HCT116 (cell line): ENCODE measurements at regions not wholly inside any gene's neighbourhood (a gene's known extent, or its start where the extent isn't known, plus 50 kb on each side); places are given as distances from the start of the nearest gene placed in this dataset.

ENCODE experiments used
- ATAC-seq: fragments of 200-7000 bp; cut with Tn5 transposase; 2 replicates; pipeline ENCODE4 v1.9.1; 2020; ENCODE audit warnings: mild to moderate bottlenecking, moderate library complexity
- BruUV-seq: library from RNA; stranded (reverse); fragments of 400-500 nt; replicated peaks from 2 replicates; lab custom pipeline; 2021; lab: Mats Ljungman, UMichigan
- CTCF ChIA-PET: fragments of 300-600 bp; sonication (Branson Sonifier 250); formaldehyde crosslinking; loops from one replicate; lab custom pipeline; 2021; ENCODE audit warnings: antibody characterized with exemption; lab: Charles Lee
- POLR2A ChIA-PET: fragments of 300-600, 350-600 bp; sonication (Branson Sonifier 250); formaldehyde crosslinking; loops from one replicate; lab custom pipeline; 2021; ENCODE audit warnings: antibody characterized with exemption; lab: Charles Lee
- RAD21 ChIA-PET, 2 experiments: fragments of 300-600 bp; sonication (Branson Sonifier 250); formaldehyde crosslinking; loops; one replicate each; lab custom pipeline; 2023; ENCODE audit warnings: low total read pairs in 2 of 2; ENCODE audit not compliant: uncharacterized antibody in 2 of 2, unreplicated experiment in 2 of 2, low non-redundant PET in 1 of 2; lab: Charles Lee
- DNase-seq: peaks from one replicate; pipeline ENCODE4 v3.0.0-alpha.2; 2010; ENCODE audit warnings: low read depth, low spot score
- H2AFZ ChIP-seq: fragments of 200-600 bp; shearing (Covaris generic), sonication (generic); 2 replicates; pipeline ENCODE4 v1.6.1; 2017; ENCODE audit warnings: low read depth, mixed run types, mixed read lengths, antibody characterized with exemption, low read length; ENCODE audit not compliant: poor library complexity, severe bottlenecking
- H3K27ac ChIP-seq: 2 replicates; pipeline ENCODE4 v1.5.1; 2012; ENCODE audit warnings: low read depth, low read length
- H3K27me3 ChIP-seq: fragments of 200-600 bp; sonication (generic); 2 replicates; pipeline ENCODE4 v1.6.1; 2016; ENCODE audit warnings: mixed run types, low read length, mixed read lengths; ENCODE audit not compliant: insufficient read depth
- H3K36me3 ChIP-seq, 2 experiments: fragments of 200-500 bp in 1 of 2; fragments of 200-600 bp in 1 of 2; sonication (Bioruptor generic) in 1 of 2; sonication (generic) in 1 of 2; 2 replicates each; pipeline versions ENCODE4 v1.5.1 to v1.6.1; 2014 to 2016; ENCODE audit warnings: low read length in 2 of 2, inconsistent platforms in 1 of 2, mixed read lengths in 1 of 2, mixed run types in 1 of 2; ENCODE audit not compliant: insufficient read depth in 2 of 2, control insufficient read depth in 1 of 2
- H3K4me1 ChIP-seq, 2 experiments: fragments of 200-600 bp in 1 of 2; sonication (generic) in 1 of 2; 2 replicates each; pipeline versions ENCODE4 v1.5.1 to v1.6.1; 2012 to 2017; ENCODE audit warnings: low read length in 2 of 2, inconsistent platforms in 1 of 2, mild to moderate bottlenecking in 1 of 2, mixed read lengths in 1 of 2, mixed run types in 1 of 2, moderate library complexity in 1 of 2; ENCODE audit not compliant: insufficient read depth in 2 of 2, control insufficient read depth in 1 of 2
- H3K4me2 ChIP-seq: fragments of 200-600 bp; sonication (generic); 2 replicates; pipeline ENCODE4 v1.6.1; 2017; ENCODE audit warnings: mixed run types, low read length, mixed read lengths
- H3K4me3 ChIP-seq, 2 experiments: fragments of 200-600 bp in 1 of 2; sonication (generic) in 1 of 2; replicated peaks in 1 of 2; 2 replicates each; pipeline ENCODE4 v1.5.1; 2011 to 2016; ENCODE audit warnings: low read length in 2 of 2, control low read depth in 1 of 2, low read depth in 1 of 2, mild to moderate bottlenecking in 1 of 2, mixed read lengths in 1 of 2, mixed run types in 1 of 2
- H3K79me2 ChIP-seq: fragments of 200-600 bp; sonication (generic); 2 replicates; pipeline ENCODE4 v1.6.1; 2017; ENCODE audit warnings: mild to moderate bottlenecking, mixed run types, low read length, moderate library complexity, mixed read lengths; ENCODE audit not compliant: insufficient read depth
- H3K9ac ChIP-seq: fragments of 200-600 bp; sonication (generic); 2 replicates; pipeline ENCODE4 v1.6.1; 2016; ENCODE audit warnings: low read length, mixed read lengths
- H3K9me2 ChIP-seq: fragments of 200-600 bp; sonication (generic), shearing (Covaris generic); 2 replicates; pipeline ENCODE4 v1.6.1; 2017; ENCODE audit warnings: mixed run types, mild to moderate bottlenecking, moderate library complexity; ENCODE audit not compliant: insufficient read depth
- H3K9me3 ChIP-seq, 2 experiments: fragments of 200-500 bp in 1 of 2; fragments of 200-600 bp in 1 of 2; sonication (Bioruptor generic) in 1 of 2; sonication (generic) in 1 of 2; 2 replicates each; pipeline ENCODE4 v1.6.1; 2014 to 2017; ENCODE audit warnings: low read length in 2 of 2, mixed read lengths in 2 of 2, inconsistent platforms in 1 of 2, low read depth in 1 of 2, mild to moderate bottlenecking in 1 of 2, mixed run types in 1 of 2, moderate library complexity in 1 of 2; ENCODE audit not compliant: control insufficient read depth in 1 of 2, insufficient read depth in 1 of 2
- H4K20me1 ChIP-seq: fragments of 200-600 bp; sonication (generic), shearing (Covaris generic); 2 replicates; pipeline ENCODE4 v1.6.1; 2017; ENCODE audit warnings: mixed run types, mild to moderate bottlenecking, moderate library complexity; ENCODE audit not compliant: insufficient read depth
- CTCF ChIP-seq, 3 experiments: fragments of 200-600 bp in 1 of 3; sonication (generic) in 1 of 3; IDR thresholded peaks in 2 of 3; conservative IDR thresholded peaks in 1 of 3; 2 replicates each; pipeline ENCODE4 v1.5.1; 2012 to 2017; ENCODE audit warnings: low read depth in 2 of 3, low read length in 2 of 3, antibody characterized with exemption in 1 of 3, borderline replicate concordance in 1 of 3, control low read depth in 1 of 3, mild to moderate bottlenecking in 1 of 3, mixed read lengths in 1 of 3, mixed run types in 1 of 3, moderate library complexity in 1 of 3; ENCODE audit not compliant: insufficient read depth in 1 of 3
- RAD21 ChIP-seq: IDR thresholded peaks from 2 replicates; pipeline ENCODE4 v1.6.1; 2012; ENCODE audit warnings: low read depth, mild to moderate bottlenecking
- SIN3A ChIP-seq: IDR thresholded peaks from 2 replicates; pipeline ENCODE4 v1.6.1; 2012; ENCODE audit warnings: low read depth
- SP1 ChIP-seq: IDR thresholded peaks from 2 replicates; pipeline ENCODE4 v1.6.1; 2012; ENCODE audit warnings: low read depth
- intact Hi-C: fragments of 100-400 bp; cut with micrococcal nuclease; formaldehyde crosslinking; loops from 2 replicates; pipeline ENCODE4 v1.10.0; 2022

DNA sequence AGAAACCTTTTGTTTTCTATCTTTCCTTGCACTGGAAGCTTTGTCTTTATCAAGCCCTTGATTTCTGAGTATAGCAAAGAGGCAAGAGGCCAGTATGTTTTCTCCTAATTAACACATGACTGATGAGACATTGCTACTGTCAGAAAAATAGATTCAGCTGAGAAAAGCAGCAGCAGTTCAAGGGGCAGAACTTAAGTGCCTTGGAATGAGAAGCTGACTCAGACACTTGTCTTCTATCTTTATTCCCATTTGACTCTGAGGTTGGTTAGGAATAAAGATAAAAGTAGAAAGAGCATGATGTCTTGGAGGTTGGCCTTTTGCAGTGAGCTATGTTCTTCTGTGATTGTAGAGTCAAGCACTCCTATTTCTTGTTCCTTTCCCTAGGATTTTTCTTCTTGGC is 79.1 kb upstream of the MAN1A1 start:
- Histone ChIP-seq H2AFZ (no peak overlapping the region), H4K20me1 (no peaks in the 10 kb centered on the region), H3K9ac (no peak overlapping the region), H3K9me2 (no peaks in the 10 kb centered on the region), H3K4me3 (no peak overlapping the region), H3K79me2 (no peaks in the 10 kb centered on the region), H3K36me3 (no peaks in the 10 kb centered on the region), H3K4me1 (no peaks in the 10 kb centered on the region), H3K4me2 (no peak overlapping the region), H3K9me3 (no peaks in the 10 kb centered on the region), H3K27me3 (no peaks in the 10 kb centered on the region), H3K27ac (no peak overlapping the region)
- CTCF ChIA-PET = no interaction called here
- intact Hi-C loops = no loop called here
- ATAC-seq (no peak), DNase-seq (no peak)
- BruUV-seq = no TSS peak
- TF ChIP-seq CTCF (IDR thresholded peaks at IDR 0.05 in 2 of 3, conservative IDR thresholded peaks at IDR 0.05 in 1 of 3; ENCODE audit: borderline replicate concordance in 1 of 3, insufficient read depth in 1 of 3, low read depth in 2 of 3, low read length in 2 of 3) (no peak), RAD21 (no peak), SIN3A (no peak), SP1 (no peak)
- RAD21 ChIA-PET = no interaction called here
- POLR2A ChIA-PET = no interaction called here

DNA sequence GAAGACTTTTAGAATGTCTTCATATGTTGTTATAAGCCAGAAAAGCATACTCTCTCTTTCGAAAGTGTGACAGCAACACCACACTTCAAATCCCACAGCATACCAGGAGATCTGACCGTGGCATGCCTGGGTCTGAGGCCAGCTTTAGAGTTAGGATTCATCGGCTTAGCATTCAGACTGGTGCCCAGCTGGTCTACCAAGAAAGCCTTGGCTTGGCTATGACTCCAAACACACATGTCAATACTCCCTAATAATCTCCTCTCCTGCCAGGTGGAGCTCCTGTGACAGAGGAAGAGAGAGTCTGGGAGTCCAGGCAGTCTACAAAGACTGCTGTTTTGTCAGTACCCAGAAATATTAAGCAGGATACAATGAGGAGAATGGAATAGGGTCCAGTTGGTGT is 77.1 kb upstream of the MAN1A1 start:
- intact Hi-C loops = no loop called here
- Histone ChIP-seq H3K79me2 (no peaks in the 10 kb centered on the region), H2AFZ (no peak overlapping the region), H3K27me3 (no peaks in the 10 kb centered on the region), H3K27ac (no peak overlapping the region), H3K36me3 (no peaks in the 10 kb centered on the region), H3K9me2 (no peaks in the 10 kb centered on the region), H3K4me1 (no peaks in the 10 kb centered on the region), H3K4me2 (no peak overlapping the region), H3K4me3 (no peak overlapping the region), H3K9ac (no peak overlapping the region), H4K20me1 (no peaks in the 10 kb centered on the region), H3K9me3 (no peaks in the 10 kb centered on the region)
- BruUV-seq = no TSS peak
- ChIA-PET RAD21 (no interaction called here), CTCF (no interaction called here), POLR2A (no interaction called here)
- ATAC-seq (no peak), DNase-seq (no peak)
- no peak for TF ChIP-seq CTCF (IDR thresholded peaks at IDR 0.05 in 2 of 3, conservative IDR thresholded peaks at IDR 0.05 in 1 of 3; ENCODE audit: borderline replicate concordance in 1 of 3, insufficient read depth in 1 of 3, low read depth in 2 of 3, low read length in 2 of 3)
- peak; percentile 8; the same call in 1 of the 2 replicates for TF ChIP-seq RAD21
